Vagina (tissue), 2 donors: ENCODE measurements at regions not wholly inside any gene's neighbourhood (a gene's known extent, or its start where the extent isn't known, plus 50 kb on each side); places are given as distances from the start of the nearest gene placed in this dataset.

Source experiments
- POLR2A ChIP-seq, 2 donors: fragments of 450-650 bp; IDR thresholded peaks; one replicate each; pipeline ENCODE4 v1.6.1; 2017; ENCODE audit warnings: antibody characterized with exemption in 2 of 2, mild to moderate bottlenecking in 2 of 2, moderate library complexity in 2 of 2
- TF ChIP-seq, protein P1 (sequence below), 3 experiments: fragments of 450-650 bp in 2 of 3; fragments of 200-600 bp in 1 of 3; sonication (generic) in 1 of 3; IDR thresholded peaks; one replicate each; pipeline ENCODE4 v1.5.1; 2017 to 2019; ENCODE audit warnings: antibody characterized with exemption in 3 of 3, mild to moderate bottlenecking in 2 of 3, moderate library complexity in 2 of 3

DNA sequence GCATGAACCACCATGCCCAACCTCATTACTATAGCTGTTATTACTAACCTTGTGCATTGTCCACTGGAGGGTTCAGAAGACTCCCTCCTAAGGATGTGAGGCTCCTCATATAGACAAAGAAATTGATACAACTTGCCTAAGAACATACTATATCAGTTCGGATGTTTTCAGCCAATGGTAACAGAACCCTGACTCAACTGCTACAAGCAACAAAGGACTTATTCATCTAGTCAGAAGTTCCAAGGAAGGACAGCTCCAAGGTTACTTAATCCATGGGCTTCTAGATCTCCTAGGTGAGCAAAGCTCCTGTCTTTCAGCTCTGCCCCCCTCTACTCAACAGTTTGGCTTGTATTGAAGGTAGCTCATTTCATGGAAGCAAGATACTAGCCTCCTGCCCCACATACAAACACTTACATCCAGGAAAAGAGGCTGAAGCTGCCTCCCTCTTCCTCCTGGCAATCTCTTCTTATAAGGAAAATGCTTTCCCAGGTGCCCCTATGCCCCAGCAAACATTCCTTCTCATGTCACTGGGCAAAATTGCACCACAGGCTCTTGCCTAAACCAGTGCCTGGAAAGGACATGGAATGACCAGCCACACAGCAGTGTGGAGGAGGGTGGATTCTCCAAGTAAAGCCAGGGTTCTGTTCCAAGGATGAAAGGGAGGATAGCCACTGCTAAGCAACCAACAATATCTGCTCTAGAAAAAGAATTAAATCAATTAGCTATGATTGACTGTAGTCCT lies 497.8 kb downstream of the FOXO1 start:
- TF ChIP-seq, protein P1, sequence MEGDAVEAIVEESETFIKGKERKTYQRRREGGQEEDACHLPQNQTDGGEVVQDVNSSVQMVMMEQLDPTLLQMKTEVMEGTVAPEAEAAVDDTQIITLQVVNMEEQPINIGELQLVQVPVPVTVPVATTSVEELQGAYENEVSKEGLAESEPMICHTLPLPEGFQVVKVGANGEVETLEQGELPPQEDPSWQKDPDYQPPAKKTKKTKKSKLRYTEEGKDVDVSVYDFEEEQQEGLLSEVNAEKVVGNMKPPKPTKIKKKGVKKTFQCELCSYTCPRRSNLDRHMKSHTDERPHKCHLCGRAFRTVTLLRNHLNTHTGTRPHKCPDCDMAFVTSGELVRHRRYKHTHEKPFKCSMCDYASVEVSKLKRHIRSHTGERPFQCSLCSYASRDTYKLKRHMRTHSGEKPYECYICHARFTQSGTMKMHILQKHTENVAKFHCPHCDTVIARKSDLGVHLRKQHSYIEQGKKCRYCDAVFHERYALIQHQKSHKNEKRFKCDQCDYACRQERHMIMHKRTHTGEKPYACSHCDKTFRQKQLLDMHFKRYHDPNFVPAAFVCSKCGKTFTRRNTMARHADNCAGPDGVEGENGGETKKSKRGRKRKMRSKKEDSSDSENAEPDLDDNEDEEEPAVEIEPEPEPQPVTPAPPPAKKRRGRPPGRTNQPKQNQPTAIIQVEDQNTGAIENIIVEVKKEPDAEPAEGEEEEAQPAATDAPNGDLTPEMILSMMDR (IDR thresholded peaks at IDR 0.05): no peak
- TF ChIP-seq POLR2A (IDR thresholded peaks at IDR 0.05): no peak
